ENCODE measurements at regions not wholly inside any gene's neighbourhood (a gene's known extent, or its start where the extent isn't known, plus 50 kb on each side); places are given as distances from the start of the nearest gene placed in this dataset.

DNA sequence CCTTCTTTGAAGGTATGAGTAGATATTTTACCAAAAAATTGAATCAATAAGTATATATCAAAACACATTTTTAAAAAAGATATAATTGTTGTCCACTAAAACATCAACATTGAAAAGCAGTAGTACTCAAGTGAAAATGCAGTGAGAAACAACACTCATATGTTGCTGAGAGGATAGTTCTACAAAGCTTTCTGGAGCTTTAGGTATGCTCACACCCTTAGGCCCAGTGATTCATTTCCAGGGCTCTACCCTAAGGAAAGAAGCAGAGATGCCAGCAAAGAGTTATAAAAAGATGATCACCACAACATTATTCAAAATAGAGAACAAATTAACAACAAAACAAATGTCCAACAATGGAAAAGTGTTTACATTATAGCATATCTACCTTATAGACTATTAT, 197.3 kb upstream of the CCDC150 start:
- DNase-seq = no peak

DNA sequence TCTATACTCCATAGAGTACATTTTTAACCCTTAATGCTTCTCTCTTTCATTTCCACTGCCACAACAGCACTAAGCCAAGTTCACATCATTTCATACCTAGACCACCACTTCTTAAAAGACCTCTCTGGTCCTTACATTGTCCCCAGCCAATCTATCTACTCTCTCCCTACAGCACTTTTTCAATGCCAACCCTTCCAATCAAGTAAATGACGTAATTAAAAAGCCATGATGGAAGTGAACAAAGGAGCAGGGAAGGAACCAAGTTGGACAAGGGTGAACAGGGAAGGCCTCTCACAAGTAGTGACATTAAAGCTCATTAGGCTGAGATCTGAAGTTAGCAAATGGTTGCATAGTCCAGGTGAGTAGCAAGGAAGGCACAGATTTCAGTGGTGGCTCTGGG, 195.1 kb upstream of the CCDC150 start:
- no peak for DNase-seq

DNA sequence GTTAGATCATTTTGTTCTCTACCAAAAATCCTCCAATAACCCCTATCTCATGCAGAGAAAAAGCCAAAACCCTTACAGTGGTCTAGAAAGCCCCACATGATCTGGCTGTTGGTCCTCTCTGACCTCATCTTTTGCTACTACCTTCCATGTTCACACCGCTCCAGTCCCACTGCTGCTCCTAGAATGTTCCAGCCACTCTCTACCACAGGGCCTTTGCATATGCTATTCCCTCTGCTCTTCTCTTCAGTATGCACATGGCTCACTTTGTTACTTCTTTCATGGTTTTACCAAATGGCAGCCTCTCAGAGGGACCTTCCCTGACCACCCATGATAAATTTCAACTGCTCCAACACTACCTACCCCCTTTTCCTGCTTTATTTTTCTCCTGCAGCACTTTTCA, 193.5 kb upstream of the CCDC150 start:
- no peak for DNase-seq

DNA sequence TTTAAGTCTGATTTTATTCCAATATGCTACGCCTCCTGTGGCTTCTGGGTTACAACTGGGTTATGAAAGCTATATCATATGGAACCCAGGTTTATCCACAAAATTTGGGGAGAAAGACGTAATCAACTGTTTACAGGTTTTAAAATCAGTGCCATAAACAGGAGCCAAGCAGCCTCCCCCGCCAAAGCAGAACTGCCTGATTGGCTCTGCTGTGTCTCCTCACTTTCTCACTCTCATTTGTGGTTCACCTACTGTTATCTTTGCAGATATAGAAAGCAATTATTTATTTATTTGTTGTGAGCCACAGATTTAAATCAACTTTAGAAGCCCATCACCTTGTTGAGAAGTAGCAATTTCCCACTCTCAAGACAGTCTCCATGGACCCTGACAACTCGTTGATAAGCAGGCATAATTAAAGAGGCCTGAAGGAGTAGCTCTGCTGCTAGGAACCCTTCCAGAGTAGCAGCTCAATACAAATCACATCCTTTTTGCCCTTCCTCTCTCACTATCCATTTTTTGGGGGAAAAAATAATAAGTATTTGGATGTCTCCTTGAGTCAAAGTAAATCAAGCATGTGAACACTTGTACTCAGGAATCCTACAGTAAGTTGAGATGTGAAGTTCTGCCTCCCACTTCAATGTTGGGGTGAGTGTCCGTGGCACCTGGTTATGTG, 191.0 kb upstream of the CCDC150 start:
- no peak for DNase-seq

DNA sequence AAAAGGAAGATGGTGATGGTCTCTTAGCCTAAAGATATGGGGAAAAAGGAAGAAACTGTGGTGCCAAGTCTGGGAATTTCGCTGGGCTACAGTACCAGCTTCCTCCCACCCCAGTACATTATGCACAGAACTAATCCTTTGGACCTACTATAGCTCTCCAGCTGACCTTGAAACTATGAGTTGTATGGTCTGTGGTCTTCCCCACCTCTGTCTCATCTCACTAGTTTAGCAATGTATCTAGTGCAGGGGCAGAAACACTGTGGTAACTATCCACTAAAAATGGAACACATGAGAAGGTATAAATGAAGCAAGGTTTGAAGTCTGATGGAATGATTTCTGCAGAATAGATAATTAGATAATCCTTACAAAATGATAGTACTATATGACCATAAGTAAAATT, 190.4 kb upstream of the CCDC150 start:
- no peak for DNase-seq

DNA sequence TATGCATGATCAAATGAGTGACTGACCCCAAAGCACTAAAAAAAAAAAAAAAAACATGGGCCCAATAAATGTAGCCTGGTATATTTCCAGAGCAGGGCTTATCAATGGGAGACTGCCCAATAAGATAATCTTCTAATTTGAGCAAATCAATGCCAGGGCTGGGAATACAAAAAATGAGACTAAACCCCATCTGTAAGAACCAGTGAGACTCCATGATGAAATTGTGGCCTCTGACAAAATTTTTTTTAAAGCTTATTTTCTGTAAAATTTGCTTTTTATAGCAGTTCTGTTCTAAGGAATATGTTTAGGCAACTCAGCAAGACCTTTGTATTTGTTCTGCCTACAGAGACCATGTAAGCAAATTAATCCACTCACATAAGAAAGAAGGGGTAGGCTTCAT, 186.8 kb upstream of the CCDC150 start:
- DNase-seq = no peak

DNA sequence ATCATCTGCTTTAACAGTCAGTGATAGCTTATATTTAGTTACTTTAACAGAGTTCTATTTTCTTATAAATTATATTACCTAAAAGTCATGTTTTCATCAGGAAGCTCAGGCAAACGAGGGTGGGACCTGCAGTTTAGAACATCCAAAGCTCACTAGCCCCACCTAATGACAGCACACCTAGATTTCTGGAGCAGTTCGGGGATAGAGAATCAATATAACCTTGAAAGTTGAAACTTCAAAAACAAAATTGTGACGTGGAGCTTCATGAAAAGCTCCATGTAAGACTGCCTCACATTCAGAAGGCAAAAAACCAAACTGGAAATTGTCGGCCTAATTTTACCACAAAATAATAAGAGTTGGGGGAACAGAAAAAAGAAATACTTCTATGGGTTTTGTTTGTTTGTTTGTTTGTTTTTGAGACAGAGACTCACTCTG, 185.9 kb upstream of the CCDC150 start:
- peak; percentile 54 for DNase-seq

DNA sequence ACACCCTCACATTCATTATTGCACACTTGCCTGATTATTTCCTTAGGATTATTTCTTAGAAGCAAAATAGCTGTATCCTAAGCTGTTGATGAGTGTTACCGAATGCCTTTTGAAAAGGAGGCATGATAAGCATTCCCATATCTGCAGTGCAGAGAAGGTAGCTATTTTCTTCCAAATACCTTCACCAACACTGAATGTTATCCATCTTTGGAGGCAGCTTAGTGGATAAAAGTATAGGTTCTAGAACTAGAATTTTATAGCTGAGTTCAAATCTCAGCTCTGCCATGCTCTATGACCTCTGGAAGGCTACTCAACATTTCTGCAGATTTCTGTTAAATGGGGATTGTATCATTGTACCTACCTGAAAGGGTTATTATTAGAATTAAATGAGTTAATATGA, 185.0 kb upstream of the CCDC150 start:
- DNase-seq = no peak

DNA sequence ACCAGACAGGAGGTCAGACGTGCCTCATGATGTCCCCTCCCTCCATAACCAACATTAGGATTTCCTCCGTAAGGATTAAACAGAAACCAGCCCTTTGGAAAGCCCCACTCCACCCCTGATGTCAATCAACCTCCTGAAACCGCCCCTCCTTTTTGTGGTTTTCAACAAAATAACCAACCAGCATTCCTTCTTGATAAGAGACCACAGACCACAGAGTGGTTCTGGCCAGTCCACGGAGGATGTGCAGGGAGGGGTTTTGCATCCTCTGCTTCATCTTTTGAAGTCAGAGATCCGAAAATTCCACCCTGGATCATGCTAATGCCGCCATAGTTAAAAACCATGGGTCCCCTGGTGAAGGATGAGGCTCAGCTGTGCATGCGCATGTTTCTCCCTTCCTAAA, 180.0 kb upstream of the CCDC150 start:
- no peak for DNase-seq

DNA sequence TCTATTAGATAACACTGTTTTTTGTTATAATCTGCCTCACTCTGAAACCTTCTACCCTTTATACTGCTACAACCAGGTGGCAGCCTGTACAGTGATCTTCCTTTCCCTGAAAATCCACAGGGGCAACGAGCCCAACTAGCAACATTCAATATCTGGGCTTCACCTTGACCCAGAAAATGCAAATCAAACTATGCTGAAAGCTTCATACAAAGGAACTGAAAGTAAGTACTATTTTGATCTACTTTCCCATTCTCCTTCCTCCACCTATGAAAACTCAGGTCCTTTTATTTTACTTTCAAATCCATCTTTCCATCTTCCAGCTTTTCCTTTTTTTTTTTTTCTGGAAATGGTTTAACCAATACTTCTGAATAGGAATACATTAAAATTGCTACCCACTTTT, 175.8 kb upstream of the CCDC150 start:
- DNase-seq = no peak

DNA sequence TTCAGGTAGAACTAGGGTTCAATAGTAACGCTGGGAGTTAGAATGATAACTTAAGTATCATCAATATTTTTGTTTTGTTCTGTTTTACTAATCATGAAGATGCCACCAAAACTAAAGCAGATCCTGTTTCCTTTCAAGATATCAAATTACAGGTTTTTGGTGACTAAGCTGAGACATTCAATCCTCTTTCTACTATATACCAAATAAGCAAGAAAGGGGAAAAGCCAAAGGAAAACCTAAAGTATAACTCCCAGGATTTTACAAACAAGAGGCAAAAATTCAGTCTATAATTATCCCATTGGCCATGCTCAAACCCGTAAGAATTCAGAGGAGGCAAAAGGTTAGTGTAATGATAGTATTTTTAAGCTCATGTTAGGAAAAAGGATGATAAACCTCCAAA, 175.2 kb upstream of the CCDC150 start:
- DNase-seq = no peak

DNA sequence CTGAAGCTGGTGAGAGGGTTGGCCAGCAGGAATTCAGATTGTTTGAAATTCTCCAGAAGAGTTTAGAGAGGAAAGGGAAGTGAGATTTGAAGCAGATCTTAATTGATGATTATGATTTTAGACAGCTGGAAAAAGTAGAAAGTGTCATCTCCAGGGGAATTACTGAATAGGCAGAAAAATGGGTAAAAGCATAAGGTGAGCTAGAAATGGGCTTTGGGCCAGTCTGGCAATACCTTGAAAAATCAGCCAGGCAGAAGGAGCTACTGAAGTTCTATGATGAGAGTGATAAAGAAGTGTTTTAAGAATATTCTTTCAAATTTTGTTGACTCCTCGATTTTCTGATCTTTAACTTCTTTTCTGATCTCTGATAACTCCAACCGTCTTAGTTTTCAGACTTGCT, 172.9 kb upstream of the CCDC150 start:
- no peak for DNase-seq

DNA sequence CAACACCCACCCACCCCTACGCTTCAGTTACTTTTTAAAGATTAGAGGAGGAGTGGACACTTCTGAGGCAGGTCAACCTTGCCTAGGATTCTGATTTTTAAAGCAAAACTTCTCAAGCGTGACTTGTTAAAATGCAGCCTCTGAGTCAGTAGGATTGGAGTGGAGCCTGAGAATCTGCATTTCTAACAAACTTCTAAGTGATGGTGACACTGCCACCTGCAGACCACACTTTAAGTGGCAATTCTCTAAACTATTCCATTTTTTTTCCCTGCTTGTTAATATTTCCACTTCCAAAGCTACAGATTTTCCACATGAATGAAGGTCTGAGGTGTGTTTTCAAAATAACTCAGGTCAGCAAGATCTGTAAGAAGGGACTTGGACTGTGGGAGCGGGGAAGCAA, 171.1 kb upstream of the CCDC150 start:
- no peak for DNase-seq

DNA sequence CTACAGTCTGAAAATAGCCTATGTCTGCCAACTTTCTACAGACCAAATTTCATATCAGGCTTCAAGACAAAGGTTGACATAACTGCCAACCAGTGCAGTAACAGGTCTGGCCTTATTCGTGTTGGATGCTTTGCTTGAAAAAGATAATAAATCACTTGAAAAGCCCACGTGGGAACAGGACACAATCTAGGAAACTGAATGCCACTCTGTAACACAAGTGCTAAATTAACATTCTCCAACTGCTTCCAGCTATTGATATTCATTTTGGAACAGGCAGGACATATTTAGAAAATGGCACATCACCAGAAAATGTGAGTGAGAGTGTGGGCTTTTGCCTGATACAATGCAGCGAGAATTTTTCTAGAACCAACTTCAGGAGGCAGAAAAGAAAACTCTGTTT, 165.9 kb upstream of the CCDC150 start:
- DNase-seq = peak; percentile 11

DNA sequence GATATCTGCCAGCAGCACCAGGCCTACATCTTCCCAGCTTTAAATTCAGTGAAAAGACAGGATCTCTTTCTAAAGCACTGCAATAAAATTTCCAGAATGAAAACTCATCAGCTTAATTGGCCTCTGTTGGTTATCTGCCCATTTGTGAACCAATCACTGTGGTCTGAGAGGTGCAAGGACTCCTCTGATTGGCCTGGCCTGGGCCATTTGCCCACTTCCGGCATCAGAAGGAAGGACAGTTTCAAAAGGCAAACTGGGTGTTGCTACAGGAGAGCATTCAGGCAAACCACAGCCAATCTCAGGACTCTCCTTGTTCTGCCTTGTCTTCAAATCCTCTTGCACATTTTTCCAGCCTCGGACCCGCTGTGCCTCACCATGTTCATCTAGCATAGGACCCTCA, 163.9 kb upstream of the CCDC150 start:
- DNase-seq = no peak

DNA sequence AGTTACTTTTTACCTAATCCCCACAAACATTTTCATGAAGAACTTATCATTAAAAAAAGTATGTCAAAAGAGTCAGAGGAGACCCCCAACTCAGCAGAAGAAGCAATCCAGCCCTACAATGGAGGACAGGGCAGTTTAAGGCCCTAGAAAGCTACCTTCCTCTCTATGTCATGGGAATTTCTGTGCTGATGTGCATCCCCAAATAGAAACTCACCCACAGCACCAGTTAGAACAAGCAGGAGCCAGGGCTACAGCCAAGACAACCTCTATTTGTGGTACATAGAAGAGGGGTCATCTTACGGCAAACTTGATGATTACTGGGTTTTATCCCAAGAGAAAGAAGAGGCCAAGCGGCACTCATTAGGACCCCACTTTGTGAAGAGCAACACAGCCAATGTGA, 160.9 kb upstream of the CCDC150 start:
- no peak for DNase-seq

DNA sequence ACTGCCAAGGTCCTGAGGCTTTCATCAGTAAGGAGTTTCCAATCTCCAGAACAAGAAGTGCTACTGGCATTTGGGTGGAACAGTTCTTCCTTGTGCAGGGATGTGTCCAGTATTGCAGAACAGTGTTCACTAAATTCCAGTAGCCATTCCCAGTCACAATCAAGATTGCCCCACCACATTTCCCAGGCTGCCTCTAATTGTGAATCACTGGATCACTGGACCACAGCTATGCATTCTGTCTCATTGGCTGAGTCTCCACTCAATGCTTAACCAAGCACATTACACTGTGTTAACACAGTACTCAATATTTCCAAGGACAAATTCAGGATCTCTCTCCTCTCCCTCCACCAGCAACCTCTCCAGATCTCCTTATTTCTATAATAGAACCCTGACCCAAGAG, 160.2 kb upstream of the CCDC150 start:
- DNase-seq = no peak

DNA sequence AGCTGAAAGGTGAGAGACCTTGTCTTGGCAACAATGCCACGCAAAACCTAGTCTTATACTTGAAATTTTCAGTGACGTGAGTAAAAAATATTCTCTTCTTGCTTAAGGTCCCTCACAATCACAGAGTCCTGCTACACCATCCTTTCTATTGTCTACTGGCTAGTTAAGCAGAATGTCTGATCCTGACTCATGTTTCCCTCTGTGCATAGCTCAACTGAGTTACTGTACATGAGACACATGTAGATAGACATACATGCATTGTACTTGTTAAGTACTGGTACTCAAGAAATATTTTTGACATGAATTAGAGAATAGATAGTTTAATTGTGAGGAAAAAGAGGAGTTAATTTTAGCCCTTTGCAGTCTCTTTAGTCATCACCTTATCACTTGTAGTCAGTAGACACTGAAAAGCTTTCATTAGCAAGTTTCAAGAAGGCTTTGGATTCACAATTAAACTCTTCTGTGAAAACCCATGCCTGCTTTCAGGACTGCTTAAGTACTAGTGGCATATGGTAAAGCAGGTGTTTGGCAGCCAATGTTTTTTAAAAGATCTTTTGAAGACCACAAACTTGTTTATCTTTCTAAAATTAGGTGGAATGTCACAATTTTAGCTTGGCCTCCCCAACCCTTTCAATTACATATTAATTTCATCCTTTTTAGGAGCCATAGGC, 158.7 kb upstream of the CCDC150 start:
- peak; percentile 30 for DNase-seq

DNA sequence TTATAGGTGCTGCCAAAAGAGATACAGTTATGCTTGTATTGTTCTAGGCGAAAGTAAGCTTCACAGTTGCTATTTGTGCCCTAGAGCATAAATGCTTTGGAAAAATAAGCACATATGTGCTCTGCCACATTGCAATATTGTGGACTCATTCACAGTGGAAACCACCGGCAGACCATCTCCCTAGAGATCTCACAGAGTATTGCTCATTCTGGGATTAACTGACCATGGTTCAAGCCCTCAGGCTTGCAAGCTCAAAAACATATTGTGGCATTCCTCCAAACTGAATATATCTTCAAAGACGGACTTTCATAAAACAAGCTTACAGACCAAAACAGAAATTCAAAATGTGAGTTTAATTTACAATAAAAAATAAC, 158.2 kb upstream of the CCDC150 start:
- DNase-seq = peak; percentile 18

DNA sequence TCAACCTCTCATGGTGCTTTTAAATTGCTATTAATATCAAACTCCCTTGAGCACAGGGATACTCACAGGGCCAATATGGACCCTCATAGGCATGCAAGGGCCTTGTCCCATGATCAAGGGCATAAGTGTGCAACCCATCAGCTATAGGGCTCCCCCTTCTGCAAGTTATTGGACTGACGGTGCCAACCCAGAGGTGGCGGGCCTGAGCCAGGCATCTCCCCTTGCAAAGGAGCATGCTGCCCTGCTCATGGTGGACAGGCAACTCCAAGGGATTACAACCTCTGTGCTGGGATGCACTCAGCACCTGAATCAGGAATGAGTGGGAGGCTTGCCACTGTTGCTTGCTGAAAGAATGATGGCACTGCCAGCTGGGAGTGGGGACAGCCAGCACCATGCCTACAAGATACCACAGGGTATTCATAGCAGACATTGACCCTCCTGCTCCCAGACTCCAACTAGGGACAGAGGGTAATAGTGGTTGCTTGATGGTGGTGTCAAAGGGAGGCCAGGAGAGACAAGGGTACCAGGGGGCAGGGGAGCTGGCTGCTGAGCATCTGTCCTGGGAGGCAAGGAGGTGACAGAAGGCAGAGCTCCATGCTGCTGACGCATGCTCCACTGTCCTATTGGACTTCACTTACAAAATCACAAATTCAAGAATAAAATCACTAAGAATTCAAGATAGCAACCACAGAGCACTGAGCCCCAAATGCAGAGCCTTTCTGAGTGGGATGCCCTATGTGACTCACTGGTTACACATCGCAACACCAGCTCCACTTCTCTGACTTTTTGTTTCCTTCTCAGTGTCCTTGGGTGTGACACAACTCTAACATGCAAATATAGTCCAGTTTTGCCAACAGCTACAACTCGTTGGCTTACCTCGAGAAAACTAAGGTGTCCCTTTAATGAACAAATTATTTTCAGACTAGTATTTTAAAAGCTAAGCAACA, 157.1 kb upstream of the CCDC150 start:
- no peak for DNase-seq

DNA sequence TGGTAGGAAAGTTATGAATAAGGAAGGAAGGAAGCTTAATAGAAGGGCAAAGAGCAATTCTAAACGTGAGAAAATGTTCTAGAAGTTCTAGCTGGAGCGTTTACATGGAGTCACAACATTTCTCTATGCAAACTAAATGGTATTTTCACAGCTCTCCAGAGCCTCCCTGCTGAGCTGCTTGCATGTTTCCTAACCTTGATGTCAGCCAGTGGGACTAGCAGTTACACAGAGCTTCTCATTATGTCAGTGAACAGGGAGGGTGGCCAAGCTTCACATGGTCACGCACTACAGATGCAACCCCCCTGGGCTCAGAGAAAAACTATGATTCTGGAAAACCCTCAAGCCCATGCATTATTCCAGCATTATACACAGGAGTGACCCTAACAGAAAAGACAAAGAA, 153.4 kb upstream of the CCDC150 start:
- DNase-seq = no peak

DNA sequence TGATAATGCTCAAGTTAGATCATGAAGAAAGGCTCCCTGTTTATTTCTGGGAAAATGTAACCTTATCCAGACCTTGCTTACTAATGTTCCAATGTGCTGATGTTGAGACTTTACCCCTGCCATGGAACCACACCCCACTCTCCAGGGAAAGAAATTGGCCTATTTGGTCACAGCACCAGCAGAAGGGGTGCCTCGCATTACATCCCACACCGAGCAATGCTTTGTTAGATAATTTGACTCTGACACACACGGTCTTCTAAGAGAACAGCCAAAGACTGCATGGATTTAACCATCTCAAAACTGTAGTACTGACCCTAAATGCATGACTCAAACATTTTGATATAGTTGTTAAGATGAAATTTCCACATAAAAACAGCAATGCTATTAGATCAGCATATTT, 152.1 kb upstream of the CCDC150 start:
- peak; percentile 18 for DNase-seq

DNA sequence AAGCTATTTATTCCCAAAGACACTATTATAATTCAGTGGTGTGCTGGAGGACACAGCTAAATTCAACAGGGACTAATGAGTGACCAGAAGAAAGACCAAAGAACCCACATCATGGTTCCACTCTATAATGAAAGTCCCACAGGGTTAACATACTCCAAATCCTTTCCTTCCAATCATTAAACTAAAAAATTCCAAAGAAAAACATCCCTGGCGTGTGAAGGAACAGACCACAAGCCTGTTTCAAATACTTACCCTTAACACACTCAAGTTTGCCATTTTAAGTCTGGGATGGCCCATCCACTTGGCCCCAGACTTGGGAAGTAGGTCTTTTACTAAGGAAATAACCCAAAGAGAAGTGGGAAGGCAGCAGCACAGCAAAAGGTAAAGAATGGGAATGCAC, 150.1 kb upstream of the CCDC150 start:
- DNase-seq = no peak

Measured in tongue (tissue), 1 donor.